ENCODE measurements at regions not wholly inside any gene's neighbourhood (a gene's known extent, or its start where the extent isn't known, plus 50 kb on each side); places are given as distances from the start of the nearest gene placed in this dataset.

- peaks cover 4% of the 10 kb centered on the region for H3K27me3 Mint-ChIP-seq
- H3K27ac Mint-ChIP-seq = no peak overlapping the region
- peaks cover 4% of the 10 kb centered on the region for H3K9me3 Mint-ChIP-seq
- DNase-seq = no peak
- H3K36me3 Mint-ChIP-seq (ENCODE audit: low read depth) = no peaks in the 10 kb centered on the region
- no peaks in the 10 kb centered on the region for H3K4me1 Mint-ChIP-seq
- CTCF ChIA-PET = no interaction called here
- POLR2A ChIA-PET = no interaction called here
- ATAC-seq (ENCODE audit: low read depth) = no peak
- H3K4me3 Mint-ChIP-seq = no peak overlapping the region
- intact Hi-C loops (cut with micrococcal nuclease) = no loop called here
- TF ChIP-seq, protein P1, sequence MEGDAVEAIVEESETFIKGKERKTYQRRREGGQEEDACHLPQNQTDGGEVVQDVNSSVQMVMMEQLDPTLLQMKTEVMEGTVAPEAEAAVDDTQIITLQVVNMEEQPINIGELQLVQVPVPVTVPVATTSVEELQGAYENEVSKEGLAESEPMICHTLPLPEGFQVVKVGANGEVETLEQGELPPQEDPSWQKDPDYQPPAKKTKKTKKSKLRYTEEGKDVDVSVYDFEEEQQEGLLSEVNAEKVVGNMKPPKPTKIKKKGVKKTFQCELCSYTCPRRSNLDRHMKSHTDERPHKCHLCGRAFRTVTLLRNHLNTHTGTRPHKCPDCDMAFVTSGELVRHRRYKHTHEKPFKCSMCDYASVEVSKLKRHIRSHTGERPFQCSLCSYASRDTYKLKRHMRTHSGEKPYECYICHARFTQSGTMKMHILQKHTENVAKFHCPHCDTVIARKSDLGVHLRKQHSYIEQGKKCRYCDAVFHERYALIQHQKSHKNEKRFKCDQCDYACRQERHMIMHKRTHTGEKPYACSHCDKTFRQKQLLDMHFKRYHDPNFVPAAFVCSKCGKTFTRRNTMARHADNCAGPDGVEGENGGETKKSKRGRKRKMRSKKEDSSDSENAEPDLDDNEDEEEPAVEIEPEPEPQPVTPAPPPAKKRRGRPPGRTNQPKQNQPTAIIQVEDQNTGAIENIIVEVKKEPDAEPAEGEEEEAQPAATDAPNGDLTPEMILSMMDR (IDR thresholded peaks at IDR 0.05) = no peak
These were observed 165.9 kb downstream of the KIT start for GRCh38 chr4:54823616-54824015.

- Mint-ChIP-seq H3K4me3 (no peak overlapping the region), H3K4me1 (no peaks in the 10 kb centered on the region), H3K36me3 (ENCODE audit: low read depth) (no peaks in the 10 kb centered on the region), H3K27ac (no peak overlapping the region), H3K9me3 (no peaks in the 10 kb centered on the region), H3K27me3 (no peaks in the 10 kb centered on the region)
- POLR2A ChIA-PET = no interaction called here
- no peak for DNase-seq
- intact Hi-C loops (cut with micrococcal nuclease) = no loop called here
- CTCF ChIA-PET = no interaction called here
- no peak for ATAC-seq (ENCODE audit: low read depth)
- TF ChIP-seq, protein P1 (IDR thresholded peaks at IDR 0.05) = no peak
These were observed 161.3 kb downstream of the KIT start for GRCh38 chr4:54819034-54819433.

- POLR2A ChIA-PET = no interaction called here
- TF ChIP-seq, protein P1 (IDR thresholded peaks at IDR 0.05) = no peak
- no peak for ATAC-seq (ENCODE audit: low read depth)
- intact Hi-C loops (cut with micrococcal nuclease) = no loop called here
- no peaks in the 10 kb centered on the region for H3K4me1 Mint-ChIP-seq
- H3K36me3 Mint-ChIP-seq (ENCODE audit: low read depth) = no peaks in the 10 kb centered on the region
- H3K27ac Mint-ChIP-seq = no peak overlapping the region
- H3K27me3 Mint-ChIP-seq = no peaks in the 10 kb centered on the region
- DNase-seq = no peak
- H3K9me3 Mint-ChIP-seq = no peaks in the 10 kb centered on the region
- no peak overlapping the region for H3K4me3 Mint-ChIP-seq
- CTCF ChIA-PET = no interaction called here
These were observed 160.7 kb downstream of the KIT start for GRCh38 chr4:54818481-54818880.

DNA sequence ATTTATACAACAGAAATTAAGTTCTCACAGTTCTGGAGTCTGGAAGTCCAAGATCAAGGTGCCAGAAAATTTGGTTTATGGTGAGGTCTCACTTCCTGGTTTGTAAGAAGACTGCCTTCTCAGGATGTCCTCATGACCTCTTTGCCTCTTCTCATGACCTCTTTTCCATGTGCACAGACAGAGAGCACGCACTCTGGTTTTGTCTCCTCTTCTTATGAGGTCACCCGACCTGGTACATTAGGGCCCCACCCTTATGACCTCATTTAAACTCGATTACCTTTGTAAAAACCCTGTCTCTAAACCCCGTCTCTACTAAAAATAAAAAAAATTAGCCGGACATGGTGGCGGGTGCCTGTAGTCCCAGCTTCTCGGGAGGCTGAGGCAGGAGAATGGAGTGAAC lies 155.9 kb downstream of the KIT start:
- ATAC-seq (ENCODE audit: low read depth) (no peak), DNase-seq (no peak)
- Mint-ChIP-seq H3K4me1 (no peaks in the 10 kb centered on the region), H3K36me3 (ENCODE audit: low read depth) (no peaks in the 10 kb centered on the region), H3K27ac (no peak overlapping the region), H3K9me3 (no peaks in the 10 kb centered on the region), H3K4me3 (no peak overlapping the region), H3K27me3 (no peaks in the 10 kb centered on the region)
- ChIA-PET POLR2A (no interaction called here), CTCF (no interaction called here)
- TF ChIP-seq, protein P1 (IDR thresholded peaks at IDR 0.05) = no peak
- intact Hi-C loops (cut with micrococcal nuclease) = no loop called here

GRCh38 chr4:54806351-54806750 lies 148.6 kb downstream of the KIT start:
- ATAC-seq (ENCODE audit: low read depth) = no peak
- intact Hi-C loops (cut with micrococcal nuclease) = no loop called here
- Mint-ChIP-seq H3K27ac (no peak overlapping the region), H3K36me3 (ENCODE audit: low read depth) (no peaks in the 10 kb centered on the region), H3K27me3 (peaks cover 4% of the 10 kb centered on the region), H3K4me1 (no peaks in the 10 kb centered on the region), H3K4me3 (no peak overlapping the region), H3K9me3 (peaks cover 8% of the 10 kb centered on the region)
- POLR2A ChIA-PET = no interaction called here
- TF ChIP-seq, protein P1 (IDR thresholded peaks at IDR 0.05) = no peak
- CTCF ChIA-PET = no interaction called here
- no peak for DNase-seq

All from activated B cell treated with CpG ODN at 0.5 μM for 24 hours (primary cell).